IPS-18a (cell line): ENCODE measurements at regions not wholly inside any gene's neighbourhood (a gene's known extent, or its start where the extent isn't known, plus 50 kb on each side); places are given as distances from the start of the nearest gene placed in this dataset.

Experiments
- H3K27ac ChIP-seq: one replicate; pipeline ENCODE4 v1.5.1; 2013; ENCODE audit warnings: low read length
- H3K27me3 ChIP-seq: one replicate; pipeline ENCODE4 v1.6.1; 2013; ENCODE audit warnings: mild to moderate bottlenecking, low read length; ENCODE audit not compliant: control insufficient read depth, insufficient read depth
- H3K36me3 ChIP-seq: one replicate; pipeline ENCODE4 v1.6.1; 2013; ENCODE audit warnings: low read depth, low read length; ENCODE audit not compliant: control insufficient read depth
- H3K4me1 ChIP-seq: one replicate; pipeline ENCODE4 v1.6.1; 2013; ENCODE audit warnings: low read depth, low read length; ENCODE audit not compliant: control insufficient read depth
- H3K4me3 ChIP-seq: one replicate; pipeline ENCODE4 v1.5.1; 2013; ENCODE audit warnings: low read length
- H3K9ac ChIP-seq: one replicate; pipeline ENCODE4 v1.6.1; 2013; ENCODE audit warnings: mild to moderate bottlenecking, low read length, moderate library complexity
- H3K9me3 ChIP-seq: one replicate; pipeline ENCODE4 v1.6.1; 2013; ENCODE audit warnings: low read depth, low read length; ENCODE audit not compliant: control insufficient read depth

- no peak overlapping the region for H3K9ac ChIP-seq
- H3K36me3 ChIP-seq: no peaks in the 10 kb centered on the region
- H3K4me1 ChIP-seq: no peaks in the 10 kb centered on the region
- no peak overlapping the region for H3K4me3 ChIP-seq
- H3K27me3 ChIP-seq: no peaks in the 10 kb centered on the region
- no peaks in the 10 kb centered on the region for H3K9me3 ChIP-seq
- H3K27ac ChIP-seq: no peak overlapping the region
Observed at GRCh38 chr21:27155130-27155500, 188.2 kb upstream of the ADAMTS5 start.

DNA sequence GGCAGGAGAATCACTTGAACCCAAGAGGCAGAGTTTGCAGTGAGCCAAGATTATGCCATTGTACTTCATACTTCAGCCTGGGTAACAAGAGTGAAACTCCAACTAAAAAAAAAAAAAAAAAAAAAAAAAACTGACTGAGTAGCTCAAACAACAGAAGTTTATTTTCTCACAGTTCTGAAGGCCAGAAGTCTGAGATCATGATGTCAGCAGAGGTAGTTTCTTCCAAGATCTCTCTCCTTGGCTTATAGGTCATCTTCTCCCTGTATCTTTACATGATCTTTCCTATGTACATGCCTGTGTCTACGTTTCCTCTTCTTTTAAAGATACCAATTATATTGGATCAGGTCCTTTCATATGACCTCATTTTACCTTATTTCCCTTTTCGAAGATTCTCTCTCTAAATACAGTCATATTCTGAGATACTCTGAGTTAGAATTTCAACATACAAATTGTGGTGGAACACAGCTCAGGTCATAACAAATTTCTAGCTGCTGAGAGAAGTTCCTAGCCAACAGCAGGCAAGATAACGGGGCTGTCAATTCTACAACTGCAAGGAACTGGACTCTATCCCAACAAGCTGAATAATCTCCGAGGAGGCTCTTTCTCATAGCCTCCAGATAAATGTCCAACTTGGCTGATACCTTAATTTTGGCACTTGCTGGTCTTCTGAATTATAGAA, 187.7 kb upstream of the ADAMTS5 start:
- Histone ChIP-seq H3K4me1 (no peaks in the 10 kb centered on the region), H3K36me3 (no peaks in the 10 kb centered on the region), H3K27ac (no peak overlapping the region), H3K9ac (no peak overlapping the region), H3K4me3 (no peak overlapping the region), H3K9me3 (no peaks in the 10 kb centered on the region), H3K27me3 (no peaks in the 10 kb centered on the region)

- H3K4me1 ChIP-seq: no peaks in the 10 kb centered on the region
- H3K36me3 ChIP-seq: no peaks in the 10 kb centered on the region
- no peak overlapping the region for H3K4me3 ChIP-seq
- H3K27me3 ChIP-seq: no peaks in the 10 kb centered on the region
- H3K9ac ChIP-seq: no peak overlapping the region
- no peak overlapping the region for H3K27ac ChIP-seq
- H3K9me3 ChIP-seq: peaks cover 3% of the 10 kb centered on the region
Observed at GRCh38 chr21:27152996-27153395, 186.1 kb upstream of the ADAMTS5 start.

DNA sequence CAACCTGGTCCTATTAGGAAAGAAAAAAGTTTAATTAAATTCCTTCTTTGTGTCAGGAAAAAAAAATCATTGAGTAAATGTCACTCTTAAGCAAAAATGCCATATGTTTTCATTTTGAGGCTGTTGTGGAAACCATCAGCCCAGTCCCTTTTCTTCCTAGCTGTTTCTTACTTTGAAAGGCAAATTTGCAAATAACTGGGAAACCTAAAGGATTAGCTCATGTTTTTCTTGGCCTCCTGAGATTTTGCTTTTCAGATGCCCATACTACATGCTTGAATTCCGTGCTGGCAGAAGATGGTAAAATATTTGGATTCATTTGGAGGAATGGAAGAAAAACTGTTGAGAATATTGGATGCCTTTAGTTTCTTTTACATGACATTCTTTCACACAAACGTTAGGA, 182.1 kb upstream of the ADAMTS5 start:
- Histone ChIP-seq H3K27ac (no peak overlapping the region), H3K36me3 (no peaks in the 10 kb centered on the region), H3K4me3 (no peak overlapping the region), H3K4me1 (no peaks in the 10 kb centered on the region), H3K9me3 (peaks cover 3% of the 10 kb centered on the region), H3K27me3 (no peaks in the 10 kb centered on the region), H3K9ac (no peak overlapping the region)

- Histone ChIP-seq H3K4me1 (no peaks in the 10 kb centered on the region), H3K27me3 (no peaks in the 10 kb centered on the region), H3K4me3 (no peak overlapping the region), H3K9ac (no peak overlapping the region), H3K27ac (no peak overlapping the region), H3K9me3 (peaks cover 3% of the 10 kb centered on the region), H3K36me3 (no peaks in the 10 kb centered on the region)
Observed at GRCh38 chr21:27146268-27146667, 179.4 kb upstream of the ADAMTS5 start.

DNA sequence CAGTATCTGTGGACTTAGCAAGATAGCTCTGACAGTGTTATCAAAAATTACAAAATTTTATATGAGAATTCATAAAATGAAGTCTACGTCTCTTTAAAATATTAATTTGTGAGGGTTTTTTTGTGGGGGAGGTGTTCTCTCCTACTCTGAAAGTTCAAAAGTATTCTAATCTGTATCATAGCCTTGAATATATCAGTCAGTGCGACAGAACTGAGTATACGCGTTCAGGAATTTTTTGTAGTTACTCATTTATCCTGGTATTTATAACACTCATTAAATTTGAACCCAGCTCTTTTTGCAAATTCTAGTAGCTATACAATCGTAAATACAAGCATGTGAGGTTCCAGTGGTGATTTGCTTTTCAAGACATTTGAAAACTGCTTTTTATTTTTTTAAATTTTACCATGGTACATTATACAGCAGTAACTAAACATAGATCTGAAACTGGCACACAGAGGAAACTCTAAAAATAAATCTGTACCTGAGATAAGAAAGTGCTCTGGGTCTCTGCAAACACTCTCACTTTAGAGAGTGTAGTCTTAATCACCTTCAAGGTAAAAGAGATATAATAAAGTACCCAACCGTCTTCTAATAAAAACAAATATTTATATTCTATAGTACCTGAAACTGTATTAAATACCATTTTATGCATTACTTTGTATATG, 178.4 kb upstream of the ADAMTS5 start:
- no peaks in the 10 kb centered on the region for H3K4me1 ChIP-seq
- no peak overlapping the region for H3K9ac ChIP-seq
- H3K36me3 ChIP-seq: no peaks in the 10 kb centered on the region
- H3K27me3 ChIP-seq: no peaks in the 10 kb centered on the region
- no peak overlapping the region for H3K27ac ChIP-seq
- no peak overlapping the region for H3K4me3 ChIP-seq
- peaks cover 3% of the 10 kb centered on the region for H3K9me3 ChIP-seq

DNA sequence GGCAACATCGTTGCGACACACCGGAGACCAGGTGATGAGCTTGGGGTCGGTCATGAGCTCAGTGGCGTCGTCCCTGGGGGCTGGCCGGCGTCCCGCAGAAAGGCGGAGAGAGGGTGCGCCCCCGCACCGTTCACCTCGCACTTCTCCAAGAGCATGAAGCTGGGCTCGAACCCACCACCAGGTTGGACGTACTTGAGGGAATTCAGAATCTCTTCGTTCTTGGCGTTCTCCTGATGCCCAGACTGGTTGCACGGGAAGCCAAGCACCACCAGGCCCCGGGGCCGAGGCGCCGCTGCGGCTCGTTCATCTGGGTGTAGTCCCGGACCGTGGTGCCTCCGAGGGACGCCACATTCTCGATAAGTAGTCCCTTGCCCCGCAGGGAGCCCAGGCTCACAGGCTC, 176.6 kb upstream of the ADAMTS5 start:
- Histone ChIP-seq H3K27me3 (no peaks in the 10 kb centered on the region), H3K4me1 (no peaks in the 10 kb centered on the region), H3K36me3 (no peaks in the 10 kb centered on the region), H3K9me3 (no peaks in the 10 kb centered on the region), H3K27ac (no peak overlapping the region), H3K9ac (no peak overlapping the region), H3K4me3 (no peak overlapping the region)

GRCh38 chr21:27139526-27139925, 172.6 kb upstream of the ADAMTS5 start:
- Histone ChIP-seq H3K27ac (no peak overlapping the region), H3K9me3 (no peaks in the 10 kb centered on the region), H3K36me3 (no peaks in the 10 kb centered on the region), H3K4me3 (no peak overlapping the region), H3K27me3 (no peaks in the 10 kb centered on the region), H3K9ac (no peak overlapping the region), H3K4me1 (no peaks in the 10 kb centered on the region)

- Histone ChIP-seq H3K36me3 (no peaks in the 10 kb centered on the region), H3K9me3 (no peaks in the 10 kb centered on the region), H3K27ac (no peak overlapping the region)
Observed at GRCh38 chr21:27134516-27134915, 167.6 kb upstream of the ADAMTS5 start.

DNA sequence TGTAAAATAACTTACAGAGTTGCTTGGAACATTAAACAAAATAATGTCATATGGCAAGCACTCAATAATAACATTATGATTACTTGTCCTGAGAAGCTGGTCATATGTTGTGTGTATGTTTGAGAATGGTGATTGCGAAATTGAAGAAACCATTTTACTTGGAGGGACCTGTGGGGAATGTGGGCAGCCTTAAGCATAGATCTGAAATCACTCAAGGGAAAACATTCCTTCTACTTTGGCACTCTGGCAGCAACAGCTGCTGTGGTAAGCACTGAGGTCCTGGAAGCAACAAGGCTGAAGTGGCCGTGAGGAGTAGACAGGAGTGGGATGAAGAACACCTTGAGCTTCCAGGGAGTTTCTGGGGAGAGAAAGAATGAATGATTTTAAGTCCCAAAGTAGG, 165.4 kb upstream of the ADAMTS5 start:
- no peaks in the 10 kb centered on the region for H3K36me3 ChIP-seq
- H3K4me3 ChIP-seq: no peak overlapping the region
- H3K9me3 ChIP-seq: no peaks in the 10 kb centered on the region
- no peak overlapping the region for H3K27ac ChIP-seq
- peaks cover 3% of the 10 kb centered on the region for H3K4me1 ChIP-seq
- no peaks in the 10 kb centered on the region for H3K27me3 ChIP-seq
- no peak overlapping the region for H3K9ac ChIP-seq

More at GRCh38 chr21:27134516-27134915, 167.6 kb upstream of the ADAMTS5 start:
- H3K9ac ChIP-seq: no peak overlapping the region
- no peak overlapping the region for H3K4me3 ChIP-seq
- H3K27me3 ChIP-seq: no peaks in the 10 kb centered on the region
- H3K4me1 ChIP-seq: peaks cover 3% of the 10 kb centered on the region

GRCh38 chr21:27130154-27130553, 163.3 kb upstream of the ADAMTS5 start:
- Histone ChIP-seq H3K4me3 (no peak overlapping the region), H3K27me3 (no peaks in the 10 kb centered on the region), H3K27ac (no peak overlapping the region), H3K9me3 (no peaks in the 10 kb centered on the region), H3K36me3 (no peaks in the 10 kb centered on the region), H3K4me1 (peaks cover 3% of the 10 kb centered on the region), H3K9ac (no peak overlapping the region)

DNA sequence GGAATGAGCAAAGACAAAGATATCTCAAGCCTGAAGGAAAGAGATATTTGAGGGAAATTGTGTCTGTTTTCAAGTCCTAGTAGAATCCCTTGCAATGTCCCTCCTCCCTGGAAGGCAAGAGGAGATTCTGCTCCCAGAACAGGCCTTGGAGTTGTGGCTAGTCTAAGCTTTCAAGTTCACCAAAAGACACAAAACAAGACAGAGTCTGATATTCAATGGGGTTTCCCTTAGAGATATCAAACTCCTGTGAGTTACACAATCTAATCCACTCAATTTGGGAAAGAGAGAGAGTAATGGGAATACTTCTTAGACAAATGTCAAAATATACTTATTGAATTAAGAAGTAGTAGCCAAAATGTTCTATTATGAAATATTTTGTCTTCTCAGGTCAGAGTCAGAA, 162.8 kb upstream of the ADAMTS5 start:
- Histone ChIP-seq H3K27ac (no peak overlapping the region), H3K9me3 (no peaks in the 10 kb centered on the region), H3K36me3 (no peaks in the 10 kb centered on the region), H3K9ac (no peak overlapping the region), H3K4me3 (no peak overlapping the region), H3K4me1 (peaks cover 3% of the 10 kb centered on the region), H3K27me3 (no peaks in the 10 kb centered on the region)
